ENCODE measurements at regions not wholly inside any gene's neighbourhood (a gene's known extent, or its start where the extent isn't known, plus 50 kb on each side); places are given as distances from the start of the nearest gene placed in this dataset.

- Histone ChIP-seq H4K20me1 (ENCODE audit: insufficient read depth, low read length) (no peaks in the 10 kb centered on the region), H3K4me3 (ENCODE audit: low read depth in 1 of 2, low read length in 2 of 2) (no peak overlapping the region), H3K27me3 (ENCODE audit: insufficient read depth, low read length, poor library complexity) (no peaks in the 10 kb centered on the region), H3K4me1 (ENCODE audit: insufficient read depth, low read length) (no peaks in the 10 kb centered on the region), H3K9me3 (ENCODE audit: insufficient read depth, low read length, severe bottlenecking) (no peaks in the 10 kb centered on the region), H2AFZ (ENCODE audit: low read depth, low read length) (no peak overlapping the region), H3K9ac (ENCODE audit: low read depth, low read length) (no peak overlapping the region), H3K27ac (ENCODE audit: low read length) (no peak overlapping the region), H3K36me3 (ENCODE audit: insufficient read depth, low read length) (no peaks in the 10 kb centered on the region), H3K79me2 (ENCODE audit: insufficient read depth, low read length) (no peaks in the 10 kb centered on the region), H3K4me2 (ENCODE audit: insufficient read depth, low read length) (no peak overlapping the region)
- TF ChIP-seq EZH2 (IDR thresholded peaks at IDR 0.05; ENCODE audit: borderline replicate concordance, low read depth, low read length, severe bottlenecking) = no peak
- TF ChIP-seq, protein P1, sequence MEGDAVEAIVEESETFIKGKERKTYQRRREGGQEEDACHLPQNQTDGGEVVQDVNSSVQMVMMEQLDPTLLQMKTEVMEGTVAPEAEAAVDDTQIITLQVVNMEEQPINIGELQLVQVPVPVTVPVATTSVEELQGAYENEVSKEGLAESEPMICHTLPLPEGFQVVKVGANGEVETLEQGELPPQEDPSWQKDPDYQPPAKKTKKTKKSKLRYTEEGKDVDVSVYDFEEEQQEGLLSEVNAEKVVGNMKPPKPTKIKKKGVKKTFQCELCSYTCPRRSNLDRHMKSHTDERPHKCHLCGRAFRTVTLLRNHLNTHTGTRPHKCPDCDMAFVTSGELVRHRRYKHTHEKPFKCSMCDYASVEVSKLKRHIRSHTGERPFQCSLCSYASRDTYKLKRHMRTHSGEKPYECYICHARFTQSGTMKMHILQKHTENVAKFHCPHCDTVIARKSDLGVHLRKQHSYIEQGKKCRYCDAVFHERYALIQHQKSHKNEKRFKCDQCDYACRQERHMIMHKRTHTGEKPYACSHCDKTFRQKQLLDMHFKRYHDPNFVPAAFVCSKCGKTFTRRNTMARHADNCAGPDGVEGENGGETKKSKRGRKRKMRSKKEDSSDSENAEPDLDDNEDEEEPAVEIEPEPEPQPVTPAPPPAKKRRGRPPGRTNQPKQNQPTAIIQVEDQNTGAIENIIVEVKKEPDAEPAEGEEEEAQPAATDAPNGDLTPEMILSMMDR (IDR thresholded peaks at IDR 0.05; ENCODE audit: borderline replicate concordance, extremely low read depth, low read length, poor library complexity, severe bottlenecking) = no peak
- no peak for DNase-seq
- no peak for ATAC-seq (ENCODE audit: insufficient read depth, low read depth)
Measured at GRCh38 chr21:25338415-25338814, 268.9 kb downstream of the MRPL39 start.

DNA sequence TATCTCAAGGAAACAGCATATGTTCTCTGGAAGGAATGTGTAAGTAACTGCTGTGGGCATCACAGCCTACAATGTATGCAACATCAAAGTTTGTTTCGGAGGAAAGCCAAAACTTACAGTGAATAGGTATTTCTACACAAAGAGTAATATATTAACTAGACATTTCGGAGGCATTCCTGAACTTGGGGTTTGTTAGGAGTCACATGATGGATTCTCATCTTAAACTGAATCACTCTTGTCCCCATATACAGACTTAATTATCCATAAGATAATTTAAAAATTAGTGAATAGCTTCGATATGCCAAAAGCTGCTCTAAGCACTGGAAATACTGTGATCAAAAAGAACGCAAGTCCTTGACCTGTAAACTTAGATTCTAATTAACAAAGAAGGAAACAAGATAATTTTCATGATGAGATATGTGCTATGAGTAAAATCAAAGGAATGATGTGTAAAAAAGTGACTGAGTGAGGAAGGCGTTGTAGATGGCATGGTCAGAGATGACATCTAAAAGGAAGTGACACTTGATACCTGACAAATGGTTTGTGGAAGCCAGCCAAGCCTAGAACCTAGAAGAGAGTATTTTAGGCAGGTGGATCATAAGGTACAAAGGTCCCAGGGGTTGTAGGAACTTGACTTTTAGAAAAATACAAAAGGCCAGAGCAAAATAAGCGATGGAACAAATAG lies 273.1 kb downstream of the MRPL39 start:
- DNase-seq (no peak), ATAC-seq (ENCODE audit: insufficient read depth, low read depth) (no peak)
- no peak overlapping the region for H3K9ac ChIP-seq (ENCODE audit: low read depth, low read length)
- H3K4me3 ChIP-seq (ENCODE audit: low read depth in 1 of 2, low read length in 2 of 2) = no peak overlapping the region
- no peak overlapping the region for H3K27ac ChIP-seq (ENCODE audit: low read length)
- no peaks in the 10 kb centered on the region for H4K20me1 ChIP-seq (ENCODE audit: insufficient read depth, low read length)
- H3K79me2 ChIP-seq (ENCODE audit: insufficient read depth, low read length) = no peaks in the 10 kb centered on the region
- no peaks in the 10 kb centered on the region for H3K36me3 ChIP-seq (ENCODE audit: insufficient read depth, low read length)
- H3K4me1 ChIP-seq (ENCODE audit: insufficient read depth, low read length) = no peaks in the 10 kb centered on the region
- no peak overlapping the region for H3K4me2 ChIP-seq (ENCODE audit: insufficient read depth, low read length)
- no peak for TF ChIP-seq EZH2 (IDR thresholded peaks at IDR 0.05; ENCODE audit: borderline replicate concordance, low read depth, low read length, severe bottlenecking)
- TF ChIP-seq, protein P1 (IDR thresholded peaks at IDR 0.05; ENCODE audit: borderline replicate concordance, extremely low read depth, low read length, poor library complexity, severe bottlenecking) = no peak
- H3K9me3 ChIP-seq (ENCODE audit: insufficient read depth, low read length, severe bottlenecking) = no peaks in the 10 kb centered on the region
- H3K27me3 ChIP-seq (ENCODE audit: insufficient read depth, low read length, poor library complexity) = no peaks in the 10 kb centered on the region
- H2AFZ ChIP-seq (ENCODE audit: low read depth, low read length) = no peak overlapping the region

GRCh38 chr21:25331286-25331685 lies 276.0 kb downstream of the MRPL39 start:
- TF ChIP-seq EZH2 (IDR thresholded peaks at IDR 0.05; ENCODE audit: borderline replicate concordance, low read depth, low read length, severe bottlenecking) = no peak
- TF ChIP-seq, protein P1 (IDR thresholded peaks at IDR 0.05; ENCODE audit: borderline replicate concordance, extremely low read depth, low read length, poor library complexity, severe bottlenecking) = no peak
- Histone ChIP-seq H3K79me2 (ENCODE audit: insufficient read depth, low read length) (no peaks in the 10 kb centered on the region), H3K9ac (ENCODE audit: low read depth, low read length) (no peak overlapping the region), H3K4me3 (ENCODE audit: low read depth in 1 of 2, low read length in 2 of 2) (no peak overlapping the region), H3K36me3 (ENCODE audit: insufficient read depth, low read length) (no peaks in the 10 kb centered on the region), H3K4me2 (ENCODE audit: insufficient read depth, low read length) (no peak overlapping the region), H4K20me1 (ENCODE audit: insufficient read depth, low read length) (no peaks in the 10 kb centered on the region), H3K27me3 (ENCODE audit: insufficient read depth, low read length, poor library complexity) (no peaks in the 10 kb centered on the region), H3K4me1 (ENCODE audit: insufficient read depth, low read length) (no peaks in the 10 kb centered on the region), H2AFZ (ENCODE audit: low read depth, low read length) (no peak overlapping the region), H3K9me3 (ENCODE audit: insufficient read depth, low read length, severe bottlenecking) (no peaks in the 10 kb centered on the region), H3K27ac (ENCODE audit: low read length) (no peak overlapping the region)
- DNase-seq (no peak), ATAC-seq (ENCODE audit: insufficient read depth, low read depth) (no peak)

Data from DND-41 (cell line).